Spleen (tissue), 11 donors: ENCODE measurements at regions not wholly inside any gene's neighbourhood (a gene's known extent, or its start where the extent isn't known, plus 50 kb on each side); places are given as distances from the start of the nearest gene placed in this dataset.
"Not testable (repeated sequence)": the region's sequence is repeated elsewhere in the genome, so short reads cannot be mapped to it uniquely, and the experiment has no call there.

Source experiments
- DNase-seq: peaks from one replicate; pipeline ENCODE4 v3.0.0-alpha.2; 2020
- H3K27ac ChIP-seq, 8 donors: fragments of 200-600 bp; sonication (generic) in 7 of 8; 1 replicate in 4 of 8; 2 replicates in 4 of 8; pipeline versions ENCODE4 v1.5.0 to v1.8.0; 2016 to 2021; ENCODE audit warnings: inconsistent platforms in 4 of 8, mild to moderate bottlenecking in 4 of 8, moderate library complexity in 1 of 8
- H3K27me3 ChIP-seq, 7 donors: fragments of 200-600 bp; sonication (generic) in 6 of 7; replicated peaks in 1 of 7; 1 replicate in 4 of 7; 2 replicates in 3 of 7; pipeline versions ENCODE4 v1.5.0 to v1.8.0; 2016 to 2021; ENCODE audit warnings: inconsistent platforms in 3 of 7, mild to moderate bottlenecking in 1 of 7
- H3K36me3 ChIP-seq, 6 donors: fragments of 200-600 bp; sonication (generic) in 5 of 6; 1 replicate in 4 of 6; 2 replicates in 2 of 6; pipeline versions ENCODE4 v1.5.0 to v1.8.0; 2016 to 2021; ENCODE audit warnings: inconsistent platforms in 2 of 6
- H3K4me1 ChIP-seq, 6 donors: fragments of 200-600 bp; sonication (generic) in 5 of 6; 1 replicate in 3 of 6; 2 replicates in 3 of 6; pipeline versions ENCODE4 v1.5.0 to v1.8.0; 2016 to 2021; ENCODE audit warnings: inconsistent platforms in 3 of 6
- H3K4me3 ChIP-seq, 8 donors: fragments of 200-600 bp; sonication (generic) in 7 of 8; 1 replicate in 4 of 8; 2 replicates in 4 of 8; pipeline versions ENCODE4 v1.5.0 to v1.8.0; 2016 to 2021; ENCODE audit warnings: inconsistent platforms in 4 of 8, mild to moderate bottlenecking in 4 of 8, moderate library complexity in 2 of 8
- H3K9me3 ChIP-seq, 8 donors: fragments of 200-600 bp; sonication (generic) in 7 of 8; 1 replicate in 4 of 8; 2 replicates in 4 of 8; pipeline versions ENCODE4 v1.5.0 to v1.8.0; 2016 to 2021; ENCODE audit warnings: inconsistent platforms in 4 of 8
- CTCF ChIP-seq, 11 experiments: fragments of 200-600 bp in 7 of 11; fragments of 450-650 bp in 4 of 11; sonication (generic) in 4 of 11; IDR thresholded peaks in 8 of 11; conservative IDR thresholded peaks in 3 of 11; 1 replicate in 7 of 11; 2 replicates in 4 of 11; pipeline versions ENCODE4 v1.4.0 to v1.8.0; 2016 to 2021; ENCODE audit warnings: antibody characterized with exemption in 11 of 11, inconsistent platforms in 4 of 11, mild to moderate bottlenecking in 1 of 11
- POLR2A ChIP-seq, 3 donors: fragments of 450-650 bp; IDR thresholded peaks; one replicate each; pipeline ENCODE4 v1.5.1; 2017; ENCODE audit warnings: antibody characterized with exemption in 3 of 3, mild to moderate bottlenecking in 1 of 3
- POLR2AphosphoS5 ChIP-seq, 3 donors: sonication (generic); formaldehyde crosslinking; IDR thresholded peaks; one replicate each; pipeline ENCODE4 v1.5.1; 2017; ENCODE audit warnings: antibody characterized with exemption in 3 of 3
- WGBS, 5 donors: extraction: QIAGEN DNeasy Blood & Tissue Kit in 3 of 5; methylation state at CpG; one replicate each; pipeline versions ENCODE4 v1.1.5 to v1.1.7; 2013 to 2018; 5-methylcytosine and 5-hydroxymethylcytosine counted together
- intact Hi-C: fragments of 100-400 bp; cut with DNase I; formaldehyde crosslinking; loops from one replicate; pipeline ENCODE4 v1.15.0; 2023; ENCODE audit warnings: low total_unique reads
- donor health status: healthy with polysubstance abuse.
- donor health status: DM: no; HTN: no; CAD: no; lungs with moderate emphysema.
- donor health status: DM: no; HTN: no; CAD: no.
- donor health status: Bipolar disorder and iron deficiency.
- donor health status: healthy.
- donor health status: DM: no; HTN: no; CAD: no.
- donor health status: DM: yes; HTN: yes; CAD: no.

GRCh38 chrX:117400839-117401238 lies 715.8 kb downstream of the KLHL13 start:
- Histone ChIP-seq H3K27ac (no peak overlapping the region), H3K9me3 (no peaks in the 10 kb centered on the region), H3K27me3 (no peaks in the 10 kb centered on the region), H3K4me1 (no peaks in the 10 kb centered on the region), H3K36me3 (no peaks in the 10 kb centered on the region), H3K4me3 (no peak overlapping the region)
- intact Hi-C loops: no loop called here
- WGBS, 5 donors: 49 to 79% (median 66%) methylated on average over 2 of the region's 2 CpGs
- TF ChIP-seq POLR2A (IDR thresholded peaks at IDR 0.05) (no peak), POLR2AphosphoS5 (IDR thresholded peaks at IDR 0.05) (no peak), CTCF (IDR thresholded peaks at IDR 0.05 in 8 of 11, conservative IDR thresholded peaks at IDR 0.05 in 3 of 11) (no peak)
- no peak for DNase-seq

GRCh38 chrX:117400005-117400404 lies 716.6 kb downstream of the KLHL13 start:
- TF ChIP-seq POLR2A (IDR thresholded peaks at IDR 0.05) (no peak), CTCF (IDR thresholded peaks at IDR 0.05 in 8 of 11, conservative IDR thresholded peaks at IDR 0.05 in 3 of 11) (no peak), POLR2AphosphoS5 (IDR thresholded peaks at IDR 0.05) (no peak)
- intact Hi-C loops: no loop called here
- no peak for DNase-seq
- H3K36me3 ChIP-seq: no peaks in the 10 kb centered on the region
- no peak overlapping the region for H3K27ac ChIP-seq
- WGBS, 5 donors: 55 to 75% (median 64%) methylated on average over 2 of the region's 2 CpGs
- no peaks in the 10 kb centered on the region for H3K27me3 ChIP-seq
- no peaks in the 10 kb centered on the region for H3K9me3 ChIP-seq
- H3K4me3 ChIP-seq: no peak overlapping the region
- no peaks in the 10 kb centered on the region for H3K4me1 ChIP-seq

GRCh38 chrX:117397844-117398243 lies 718.8 kb downstream of the KLHL13 start:
- no peaks in the 10 kb centered on the region for H3K9me3 ChIP-seq
- no peak overlapping the region for H3K27ac ChIP-seq
- H3K36me3 ChIP-seq: no peaks in the 10 kb centered on the region
- DNase-seq: no peak
- TF ChIP-seq POLR2AphosphoS5 (IDR thresholded peaks at IDR 0.05) (no peak), CTCF (IDR thresholded peaks at IDR 0.05 in 8 of 11, conservative IDR thresholded peaks at IDR 0.05 in 3 of 11) (no peak), POLR2A (IDR thresholded peaks at IDR 0.05) (no peak)
- no peaks in the 10 kb centered on the region for H3K4me1 ChIP-seq
- WGBS, 5 donors: 55 to 74% (median 61%) methylated on average over 2 of the region's 2 CpGs
- H3K4me3 ChIP-seq: no peak overlapping the region
- H3K27me3 ChIP-seq: no peaks in the 10 kb centered on the region
- intact Hi-C loops: no loop called here

GRCh38 chrX:117394506-117395070 lies 722.0 kb downstream of the KLHL13 start:
- H3K4me1 ChIP-seq, intact Hi-C loops, H3K9me3 ChIP-seq, H3K36me3 ChIP-seq, H3K27ac ChIP-seq, DNase-seq, H3K27me3 ChIP-seq, H3K4me3 ChIP-seq: not testable (repeated sequence)
- 90 to 94% (median 92%) methylated on average over 5 to 33 of the region's 33 CpGs for WGBS, 5 donors

- 77 to 88% (median 81%) methylated on average over 1 to 5 of the region's 5 CpGs; no CpG with 5 or more reads in 1 of the 5 donors for whole genome bisulfite sequencing, 5 donors
These were observed 724.2 kb downstream of the KLHL13 start for GRCh38 chrX:117392360-117392759.

More at GRCh38 chrX:117392360-117392759, 724.2 kb downstream of the KLHL13 start:
- H3K27me3 ChIP-seq, intact Hi-C loops, DNase-seq, H3K4me3 ChIP-seq, H3K4me1 ChIP-seq, H3K9me3 ChIP-seq, H3K27ac ChIP-seq, H3K36me3 ChIP-seq: not testable (repeated sequence)
